ENCODE measurements at regions not wholly inside any gene's neighbourhood (a gene's known extent, or its start where the extent isn't known, plus 50 kb on each side); places are given as distances from the start of the nearest gene placed in this dataset.
"Not testable (repeated sequence)": the region's sequence is repeated elsewhere in the genome, so short reads cannot be mapped to it uniquely, and the experiment has no call there.

GRCh38 chr6:81561071-81561564 lies 191.4 kb downstream of the TENT5A start:
- no peak for DNase-seq

GRCh38 chr6:81557811-81558210 lies 194.7 kb downstream of the TENT5A start:
- DNase-seq: no peak

GRCh38 chr6:81556551-81556950 lies 195.9 kb downstream of the TENT5A start:
- no peak for DNase-seq

GRCh38 chr6:81553216-81553615 lies 199.3 kb downstream of the TENT5A start:
- DNase-seq: no peak

GRCh38 chr6:81552644-81553043 lies 199.8 kb downstream of the TENT5A start:
- no peak for DNase-seq

GRCh38 chr6:81547149-81547548 lies 205.3 kb downstream of the TENT5A start:
- no peak for DNase-seq

GRCh38 chr6:81534934-81535465 lies 217.5 kb downstream of the TENT5A start:
- no peak for DNase-seq

GRCh38 chr6:81531869-81532561 lies 220.5 kb downstream of the TENT5A start:
- DNase-seq: no peak

GRCh38 chr6:81517455-81517854 lies 235.0 kb downstream of the TENT5A start:
- no peak for DNase-seq

- no peak for DNase-seq
Measured at GRCh38 chr6:81515562-81516453, 236.7 kb downstream of the TENT5A start.

- not testable (repeated sequence) for DNase-seq
Measured at GRCh38 chr6:81514195-81514594, 238.3 kb downstream of the TENT5A start.

GRCh38 chr6:81511423-81511822 lies 241.1 kb downstream of the TENT5A start:
- DNase-seq: no peak

- no peak for DNase-seq
Measured at GRCh38 chr6:81495999-81496398, 256.5 kb downstream of the TENT5A start.

GRCh38 chr6:81491454-81492101 lies 260.9 kb downstream of the TENT5A start:
- no peak for DNase-seq

- DNase-seq: no peak
Measured at GRCh38 chr6:81487489-81487888, 265.0 kb downstream of the TENT5A start.

GRCh38 chr6:81486234-81486633 lies 266.2 kb downstream of the TENT5A start:
- no peak for DNase-seq

- no peak for DNase-seq
Measured at GRCh38 chr6:81485395-81485794, 267.1 kb downstream of the TENT5A start.

- DNase-seq: no peak
Measured at GRCh38 chr6:81484251-81484650, 268.2 kb downstream of the TENT5A start.

GRCh38 chr6:81480139-81480538 lies 272.3 kb downstream of the TENT5A start:
- no peak for DNase-seq

- no peak for DNase-seq
Measured at GRCh38 chr6:81476881-81477280, 275.6 kb downstream of the TENT5A start.

GRCh38 chr6:81475646-81476045 lies 276.8 kb downstream of the TENT5A start:
- no peak for DNase-seq

GRCh38 chr6:81465859-81466258 lies 286.6 kb downstream of the TENT5A start:
- no peak for DNase-seq

- no peak for DNase-seq
Measured at GRCh38 chr6:81456416-81456815, 296.1 kb downstream of the TENT5A start.
